ENCODE measurements at regions not wholly inside any gene's neighbourhood (a gene's known extent, or its start where the extent isn't known, plus 50 kb on each side); places are given as distances from the start of the nearest gene placed in this dataset.

DNA sequence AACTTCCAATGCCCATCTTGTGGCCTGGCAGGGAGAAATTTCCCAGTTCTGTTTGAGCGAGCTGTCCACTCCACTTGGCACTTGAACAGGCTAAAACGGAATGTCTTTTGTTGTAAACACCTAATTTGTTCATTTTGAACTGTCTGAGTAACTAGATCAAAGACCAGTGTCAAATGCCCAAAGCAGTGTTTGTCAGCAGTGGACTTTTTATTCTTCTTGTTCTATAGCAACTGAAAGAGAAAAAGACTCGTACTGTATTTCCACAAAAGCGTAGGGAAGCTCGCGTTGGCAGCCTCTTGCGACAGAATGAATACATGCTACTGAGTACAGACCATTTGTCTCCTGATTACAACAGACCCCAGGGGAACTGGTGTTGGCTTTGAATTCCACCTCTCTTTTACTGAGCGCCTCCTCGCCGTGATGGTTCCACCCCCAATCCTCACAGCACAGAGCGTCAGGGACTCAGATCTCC lies 601.8 kb upstream of the ZNF608 start:
- TF ChIP-seq, protein P1, sequence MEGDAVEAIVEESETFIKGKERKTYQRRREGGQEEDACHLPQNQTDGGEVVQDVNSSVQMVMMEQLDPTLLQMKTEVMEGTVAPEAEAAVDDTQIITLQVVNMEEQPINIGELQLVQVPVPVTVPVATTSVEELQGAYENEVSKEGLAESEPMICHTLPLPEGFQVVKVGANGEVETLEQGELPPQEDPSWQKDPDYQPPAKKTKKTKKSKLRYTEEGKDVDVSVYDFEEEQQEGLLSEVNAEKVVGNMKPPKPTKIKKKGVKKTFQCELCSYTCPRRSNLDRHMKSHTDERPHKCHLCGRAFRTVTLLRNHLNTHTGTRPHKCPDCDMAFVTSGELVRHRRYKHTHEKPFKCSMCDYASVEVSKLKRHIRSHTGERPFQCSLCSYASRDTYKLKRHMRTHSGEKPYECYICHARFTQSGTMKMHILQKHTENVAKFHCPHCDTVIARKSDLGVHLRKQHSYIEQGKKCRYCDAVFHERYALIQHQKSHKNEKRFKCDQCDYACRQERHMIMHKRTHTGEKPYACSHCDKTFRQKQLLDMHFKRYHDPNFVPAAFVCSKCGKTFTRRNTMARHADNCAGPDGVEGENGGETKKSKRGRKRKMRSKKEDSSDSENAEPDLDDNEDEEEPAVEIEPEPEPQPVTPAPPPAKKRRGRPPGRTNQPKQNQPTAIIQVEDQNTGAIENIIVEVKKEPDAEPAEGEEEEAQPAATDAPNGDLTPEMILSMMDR (IDR thresholded peaks at IDR 0.05 in 4 of 5, conservative IDR thresholded peaks at IDR 0.05 in 1 of 5) = no peak
- no peak for TF ChIP-seq POLR2A (IDR thresholded peaks at IDR 0.05)

Data from gastrocnemius medialis (tissue), 4 donors.